HepG2 (cell line): ENCODE measurements at regions not wholly inside any gene's neighbourhood (a gene's known extent, or its start where the extent isn't known, plus 50 kb on each side); places are given as distances from the start of the nearest gene placed in this dataset.

Experiments used
- ATAC-seq: fragments of 200-7000 bp; cut with Tn5 transposase; 3 replicates; pipeline ENCODE4 v1.9.1; 2020; ENCODE audit warnings: mild to moderate bottlenecking, moderate library complexity
- BruUV-seq: library from RNA; stranded (reverse); fragments of 400-500 nt; replicated peaks from 2 replicates; lab custom pipeline; 2021; lab: Mats Ljungman, UMichigan
- CTCF ChIA-PET: fragments of 300-600 bp; formaldehyde crosslinking; extraction: SDS; loops from one replicate; lab custom pipeline; 2021; ENCODE audit warnings: low total read pairs, inconsistent platforms, low intra/inter-chr PET ratio; lab: Yijun Ruan, JAX
- POLR2A ChIA-PET: fragments of 350-600 bp; sonication (Branson Sonifier 250); formaldehyde crosslinking; loops from one replicate; lab custom pipeline; 2020; ENCODE audit warnings: antibody characterized with exemption, inconsistent platforms; lab: Yijun Ruan, JAX
- DNase-seq: peaks from one replicate; pipeline ENCODE4 v3.0.0-alpha.2; 2015; ENCODE audit warnings: low spot score
- FAIRE-seq: peaks from 3 replicates; lab custom pipeline; 2011; peaks lifted over from hg19 to GRCh38; lab: Jason Lieb, UNC
- H2AFZ ChIP-seq: one replicate; pipeline ENCODE4 v1.6.1; 2011; ENCODE audit warnings: low read length, inconsistent platforms
- H3K27ac ChIP-seq: fragments of 300-600 bp; 3 replicates; pipeline ENCODE4 v1.8.0; 2011; ENCODE audit warnings: mixed run types, mild to moderate bottlenecking, mixed read lengths, low read length, inconsistent platforms; ENCODE audit not compliant: insufficient read depth; ENCODE audit errors: extremely low read length
- H3K27me3 ChIP-seq, 2 experiments: fragments of 200-600 bp in 1 of 2; 2 replicates in 1 of 2; 3 replicates in 1 of 2; pipeline versions ENCODE4 v1.6.0 to v1.8.0; 2011; ENCODE audit warnings: low read length in 2 of 2, mild to moderate bottlenecking in 2 of 2, moderate library complexity in 2 of 2, inconsistent platforms in 1 of 2; ENCODE audit not compliant: insufficient read depth in 2 of 2, control insufficient read depth in 1 of 2
- H3K36me3 ChIP-seq, 2 experiments: fragments of 200-600 bp in 1 of 2; replicated peaks in 1 of 2; 2 replicates in 1 of 2; 3 replicates in 1 of 2; pipeline versions ENCODE4 v1.5.1 to v1.8.0; 2011; ENCODE audit warnings: low read length in 2 of 2, inconsistent platforms in 1 of 2; ENCODE audit not compliant: insufficient read depth in 2 of 2, control insufficient read depth in 1 of 2
- H3K4me1 ChIP-seq: 2 replicates; pipeline ENCODE4 v1.5.1; 2012; ENCODE audit warnings: low read length, inconsistent platforms; ENCODE audit not compliant: insufficient read depth
- H3K4me2 ChIP-seq: 2 replicates; pipeline ENCODE4 v1.6.0; 2011; ENCODE audit warnings: low read depth, low read length, inconsistent platforms
- H3K4me3 ChIP-seq, 3 experiments: fragments of 200-600 bp in 1 of 3; sonication (generic), shearing (Covaris generic) in 1 of 3; replicated peaks in 1 of 3; 2 replicates each; pipeline ENCODE4 v1.5.1; 2011 to 2016; ENCODE audit warnings: low read length in 3 of 3, inconsistent platforms in 2 of 3, low read depth in 2 of 3, mild to moderate bottlenecking in 2 of 3, control low read depth in 1 of 3, mixed read lengths in 1 of 3; ENCODE audit not compliant: insufficient read depth in 1 of 3
- H3K79me2 ChIP-seq: one replicate; pipeline ENCODE4 v1.6.1; 2011; ENCODE audit warnings: low read length, inconsistent platforms; ENCODE audit not compliant: insufficient read depth
- H3K9ac ChIP-seq: 2 replicates; pipeline ENCODE4 v1.6.0; 2011; ENCODE audit warnings: mild to moderate bottlenecking, low read depth, low read length, inconsistent platforms; ENCODE audit not compliant: insufficient read depth
- H3K9me3 ChIP-seq: 2 replicates; pipeline ENCODE4 v1.5.1; 2012; ENCODE audit warnings: mild to moderate bottlenecking, low read length
- H4K20me1 ChIP-seq: 2 replicates; pipeline ENCODE4 v1.6.0; 2011; ENCODE audit warnings: inconsistent platforms, mild to moderate bottlenecking, low read length, moderate library complexity; ENCODE audit not compliant: insufficient read depth
- CHD2 ChIP-seq: IDR thresholded peaks from 2 replicates; pipeline ENCODE4 v1.6.1; 2011; ENCODE audit warnings: low read depth, low read length, improper control_type of control experiment
- MAZ ChIP-seq, 2 experiments: sonication (generic) in 1 of 2; formaldehyde crosslinking in 1 of 2; IDR thresholded peaks; 2 replicates each; pipeline versions ENCODE4 v1.5.0 to v1.6.1; 2012 to 2020; ENCODE audit warnings: low read depth in 2 of 2, mild to moderate bottlenecking in 2 of 2, borderline replicate concordance in 1 of 2, improper control_type of control experiment in 1 of 2, low read length in 1 of 2, missing genetic modification reagents in 1 of 2, moderate library complexity in 1 of 2
- MED8 ChIP-seq: sonication (generic); formaldehyde crosslinking; IDR thresholded peaks from 2 replicates; pipeline ENCODE4 v1.8.1; 2023; ENCODE audit warnings: mild to moderate bottlenecking, missing genetic modification reagents; ENCODE audit not compliant: insufficient replicate concordance
- RBM39 ChIP-seq: fragments of 200-400 bp; formaldehyde crosslinking; IDR thresholded peaks from one replicate; pipeline ENCODE4 v1.6.1; 2018; ENCODE audit warnings: antibody characterized with exemption, mild to moderate bottlenecking, low read depth, low read length; ENCODE audit not compliant: poor library complexity, severe bottlenecking
- REXO4 ChIP-seq: sonication (generic); formaldehyde crosslinking; IDR thresholded peaks from 2 replicates; pipeline ENCODE4 v1.8.0; 2022; ENCODE audit warnings: missing genetic modification reagents, mild to moderate bottlenecking, borderline replicate concordance
- SRSF1 ChIP-seq: fragments of 200-400 bp; formaldehyde crosslinking; optimal IDR thresholded peaks from 2 replicates; pipeline ENCODE3; 2017; ENCODE audit warnings: mild to moderate bottlenecking, low read depth, low read length, moderate library complexity
- ZBTB1 ChIP-seq: sonication (generic); formaldehyde crosslinking; IDR thresholded peaks from 2 replicates; pipeline ENCODE4 v1.4.0; 2020; ENCODE audit warnings: missing genetic modification reagents, borderline replicate concordance
- ZNF550 ChIP-seq: sonication (generic); formaldehyde crosslinking; IDR thresholded peaks from 2 replicates; pipeline ENCODE4 v1.4.0; 2020; ENCODE audit warnings: mild to moderate bottlenecking, missing genetic modification reagents, borderline replicate concordance
- ZSCAN29 ChIP-seq: sonication (generic); formaldehyde crosslinking; conservative IDR thresholded peaks from 2 replicates; pipeline ENCODE4 v1.4.0; 2020; ENCODE audit warnings: mild to moderate bottlenecking, missing genetic modification reagents
- WGBS: methylation state at CpG from one replicate; pipeline ENCODE4 v1.1.6; 2017; ENCODE audit warnings: low lambda C conversion rate; 5-methylcytosine and 5-hydroxymethylcytosine counted together
- in situ Hi-C: cut with HindIII; loops from 2 replicates; pipeline ENCODE4 v1.10.0; 2017; ENCODE audit warnings: low pct_unique_long_range_greater_than_20kb; ENCODE audit not compliant: extremely low pct_ligation_motif_present
- intact Hi-C: fragments of 100-400 bp; cut with micrococcal nuclease; formaldehyde crosslinking; loops from one replicate; pipeline ENCODE4 v1.10.0; 2022; ENCODE audit not compliant: unreplicated experiment
- TF ChIP-seq, protein P1 (sequence below): sonication (generic); formaldehyde crosslinking; conservative IDR thresholded peaks from 2 replicates; pipeline ENCODE4 v1.5.0; 2020; ENCODE audit warnings: missing genetic modification reagents

GRCh38 chr14:56065621-56066290 is 52.5 kb upstream of the PELI2 start:
- ChIA-PET CTCF (no interaction called here), POLR2A (no interaction called here)
- Histone ChIP-seq H3K9ac (no peak overlapping the region), H3K27ac (no peak overlapping the region), H3K27me3 (no peaks in the 10 kb centered on the region), H3K4me2 (no peak overlapping the region), H3K9me3 (no peaks in the 10 kb centered on the region), H2AFZ (no peak overlapping the region), H3K36me3 (no peaks in the 10 kb centered on the region), H3K4me3 (no peak overlapping the region), H3K4me1 (no peaks in the 10 kb centered on the region), H3K79me2 (no peaks in the 10 kb centered on the region), H4K20me1 (no peaks in the 10 kb centered on the region)
- ATAC-seq, result no peak
- FAIRE-seq, result no peak
- in situ Hi-C loops, result no loop called here
- DNase-seq, result no peak
- BruUV-seq, result no TSS peak
- TF ChIP-seq, protein P1, sequence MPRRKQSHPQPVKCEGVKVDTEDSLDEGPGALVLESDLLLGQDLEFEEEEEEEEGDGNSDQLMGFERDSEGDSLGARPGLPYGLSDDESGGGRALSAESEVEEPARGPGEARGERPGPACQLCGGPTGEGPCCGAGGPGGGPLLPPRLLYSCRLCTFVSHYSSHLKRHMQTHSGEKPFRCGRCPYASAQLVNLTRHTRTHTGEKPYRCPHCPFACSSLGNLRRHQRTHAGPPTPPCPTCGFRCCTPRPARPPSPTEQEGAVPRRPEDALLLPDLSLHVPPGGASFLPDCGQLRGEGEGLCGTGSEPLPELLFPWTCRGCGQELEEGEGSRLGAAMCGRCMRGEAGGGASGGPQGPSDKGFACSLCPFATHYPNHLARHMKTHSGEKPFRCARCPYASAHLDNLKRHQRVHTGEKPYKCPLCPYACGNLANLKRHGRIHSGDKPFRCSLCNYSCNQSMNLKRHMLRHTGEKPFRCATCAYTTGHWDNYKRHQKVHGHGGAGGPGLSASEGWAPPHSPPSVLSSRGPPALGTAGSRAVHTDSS (CRISPR knock-in tag), result no peak
- TF ChIP-seq CHD2, result no peak
- TF ChIP-seq SRSF1, result no peak
- no peak for TF ChIP-seq ZNF550 (CRISPR knock-in tag)
- TF ChIP-seq REXO4 (CRISPR knock-in tag), result no peak
- TF ChIP-seq ZSCAN29, result no peak
- no peak for TF ChIP-seq MED8 (CRISPR knock-in tag)
- TF ChIP-seq MAZ (IDR thresholded peaks at IDR 0.05; ENCODE audit: borderline replicate concordance, low read depth, low read length), result no peak
- TF ChIP-seq MAZ (CRISPR knock-in tag; IDR thresholded peaks at IDR 0.05; ENCODE audit: low read depth), result no peak
- no peak for TF ChIP-seq ZBTB1 (CRISPR knock-in tag)
- TF ChIP-seq RBM39, result no peak
- 16% methylated on average over 5 of the region's 5 CpGs for WGBS
- intact Hi-C loops, result no loop called here
